ENCODE measurements at regions not wholly inside any gene's neighbourhood (a gene's known extent, or its start where the extent isn't known, plus 50 kb on each side); places are given as distances from the start of the nearest gene placed in this dataset.

DNA sequence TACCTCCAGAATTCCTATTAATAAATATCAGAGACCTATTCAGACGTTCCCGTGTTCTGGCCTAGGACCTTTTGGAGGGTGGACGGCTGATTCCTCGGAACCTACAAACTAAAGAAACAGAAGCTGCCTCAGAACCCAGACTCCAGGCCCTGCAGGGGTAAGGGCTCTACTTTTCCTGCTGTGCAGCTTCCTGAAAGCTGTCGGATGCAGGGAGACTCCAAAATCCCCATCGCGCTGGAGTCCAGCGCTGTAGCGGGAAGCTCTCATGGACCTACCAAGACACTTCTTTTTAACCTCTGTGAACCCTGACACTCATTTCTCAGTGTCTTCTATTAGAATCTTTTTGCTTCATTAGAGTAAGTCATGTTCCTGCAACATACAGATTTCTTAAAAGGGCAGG, 244.5 kb upstream of the PITRM1 start:
- H3K27me3 Mint-ChIP-seq = peaks cover 7% of the 10 kb centered on the region
- ChIA-PET POLR2A (no interaction called here), CTCF (no interaction called here)
- no peaks in the 10 kb centered on the region for H3K9me3 Mint-ChIP-seq (ENCODE audit: low read depth)
- peaks cover 21% of the 10 kb centered on the region for H3K4me1 Mint-ChIP-seq
- no peak overlapping the region for H3K27ac Mint-ChIP-seq
- ATAC-seq = no peak
- no peak for DNase-seq
- H3K36me3 Mint-ChIP-seq (ENCODE audit: low read depth) = no peaks in the 10 kb centered on the region
- intact Hi-C loops (cut with DNase I, micrococcal nuclease) = no loop called here
- H3K4me3 Mint-ChIP-seq = no peak overlapping the region

DNA sequence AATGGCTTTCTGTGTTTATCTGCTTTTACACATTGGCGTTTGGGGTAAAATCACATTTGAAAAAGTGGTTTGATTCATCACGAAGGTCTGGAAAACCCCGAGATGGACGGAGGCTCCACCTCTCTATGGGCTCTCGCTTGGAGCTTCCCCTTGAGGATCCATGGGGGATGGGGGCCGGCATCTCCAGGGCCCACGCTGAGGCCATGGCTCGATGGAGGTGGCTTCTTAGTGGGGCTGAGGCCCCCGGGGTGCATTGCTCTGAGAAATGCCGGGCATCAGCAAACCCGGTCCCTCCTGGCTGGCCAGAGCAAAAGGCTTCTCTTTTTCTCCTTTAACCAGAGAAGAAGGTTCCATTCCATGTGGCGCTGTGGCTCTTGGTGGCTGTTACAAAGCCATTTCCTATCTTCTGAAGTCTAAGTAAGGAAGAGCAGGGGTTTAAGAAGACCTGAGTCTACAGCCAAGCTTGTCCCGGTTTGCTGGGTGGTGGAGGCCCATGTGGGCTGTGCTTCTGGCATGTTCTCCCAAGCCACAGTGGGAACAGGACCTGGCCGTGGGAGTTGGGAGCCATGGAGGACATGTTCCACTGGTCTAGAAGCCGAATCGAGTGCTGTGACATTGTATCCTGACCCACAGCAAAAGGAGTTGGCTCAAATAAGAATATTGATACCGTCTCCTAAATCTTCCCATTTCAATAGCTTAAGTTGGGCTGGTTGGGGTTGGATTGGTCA, 243.5 kb upstream of the PITRM1 start:
- no peak overlapping the region for H3K27ac Mint-ChIP-seq
- peaks cover 7% of the 10 kb centered on the region for H3K27me3 Mint-ChIP-seq
- H3K36me3 Mint-ChIP-seq (ENCODE audit: low read depth) = no peaks in the 10 kb centered on the region
- POLR2A ChIA-PET = no interaction called here
- ATAC-seq (no peak), DNase-seq (no peak)
- H3K4me3 Mint-ChIP-seq = no peak overlapping the region
- peaks cover 16% of the 10 kb centered on the region for H3K4me1 Mint-ChIP-seq
- peaks cover 2% of the 10 kb centered on the region for H3K9me3 Mint-ChIP-seq (ENCODE audit: low read depth)
- CTCF ChIA-PET = no interaction called here
- intact Hi-C loops (cut with DNase I, micrococcal nuclease) = no loop called here

GRCh38 chr10:3415038-3415736, 242.6 kb upstream of the PITRM1 start:
- peaks cover 4% of the 10 kb centered on the region for H3K9me3 Mint-ChIP-seq (ENCODE audit: low read depth)
- DNase-seq = no peak
- ChIA-PET POLR2A (interaction anchor here (0.6 kb wide), 1 partner anchor 39 kb away, joined by 4 read pairs; no protein-coding TSS in a partner anchor), CTCF (no interaction called here)
- no peaks in the 10 kb centered on the region for H3K27me3 Mint-ChIP-seq
- H3K27ac Mint-ChIP-seq = no peak overlapping the region
- intact Hi-C loops (cut with DNase I, micrococcal nuclease) = no loop called here
- no peak overlapping the region for H3K4me3 Mint-ChIP-seq
- no peak for ATAC-seq
- H3K36me3 Mint-ChIP-seq (ENCODE audit: low read depth) = no peaks in the 10 kb centered on the region
- H3K4me1 Mint-ChIP-seq = peaks cover 8% of the 10 kb centered on the region

GRCh38 chr10:3414667-3415023, 242.1 kb upstream of the PITRM1 start:
- ChIA-PET POLR2A (no interaction called here), CTCF (no interaction called here)
- peaks cover 2% of the 10 kb centered on the region for H3K4me1 Mint-ChIP-seq
- no peaks in the 10 kb centered on the region for H3K27me3 Mint-ChIP-seq
- peaks cover 4% of the 10 kb centered on the region for H3K9me3 Mint-ChIP-seq (ENCODE audit: low read depth)
- H3K27ac Mint-ChIP-seq = no peak overlapping the region
- no peak overlapping the region for H3K4me3 Mint-ChIP-seq
- intact Hi-C loops (cut with DNase I, micrococcal nuclease) = no loop called here
- H3K36me3 Mint-ChIP-seq (ENCODE audit: low read depth) = no peaks in the 10 kb centered on the region
- DNase-seq (no peak), ATAC-seq (no peak)

DNA sequence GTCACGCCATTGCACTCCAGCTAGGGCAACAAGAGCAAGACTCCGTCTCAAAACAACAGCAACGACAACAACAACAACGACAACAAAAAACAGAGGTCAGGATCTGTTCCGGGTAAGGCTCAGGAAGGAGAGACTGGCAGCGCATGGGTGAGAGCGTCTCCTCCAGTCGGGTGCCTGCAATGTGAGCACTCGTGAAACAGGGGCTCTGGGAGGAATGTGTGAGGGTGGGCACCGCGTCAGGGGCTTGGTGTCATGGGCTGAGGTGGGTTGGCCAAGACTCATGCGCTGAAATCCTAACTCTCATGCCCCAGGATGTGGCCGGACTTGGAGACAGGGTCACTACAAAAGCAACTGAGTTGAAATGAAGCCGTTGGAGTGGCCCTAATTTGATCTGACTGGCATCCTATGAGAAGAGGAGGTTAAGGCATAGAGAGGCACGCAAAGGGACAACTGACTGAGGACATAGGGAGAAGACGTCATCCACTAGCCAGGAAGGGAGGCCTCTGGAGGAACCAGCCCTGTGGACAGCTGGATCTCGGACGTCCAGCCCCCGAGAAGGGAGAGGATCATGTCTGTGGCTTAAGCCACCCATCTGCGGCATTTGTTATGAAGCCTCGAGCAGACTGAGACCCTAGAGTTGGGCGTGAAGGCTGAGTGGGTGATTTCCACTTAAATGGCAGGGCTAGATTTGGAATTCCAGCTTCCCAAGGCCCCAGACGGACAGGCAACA, 241.5 kb upstream of the PITRM1 start:
- no peak overlapping the region for H3K27ac Mint-ChIP-seq
- no peaks in the 10 kb centered on the region for H3K27me3 Mint-ChIP-seq
- peaks cover 4% of the 10 kb centered on the region for H3K9me3 Mint-ChIP-seq (ENCODE audit: low read depth)
- intact Hi-C loops (cut with DNase I, micrococcal nuclease) = no loop called here
- ChIA-PET POLR2A (no interaction called here), CTCF (no interaction called here)
- no peak for ATAC-seq
- H3K4me1 Mint-ChIP-seq = no peaks in the 10 kb centered on the region
- no peaks in the 10 kb centered on the region for H3K36me3 Mint-ChIP-seq (ENCODE audit: low read depth)
- H3K4me3 Mint-ChIP-seq = no peak overlapping the region
- no peak for DNase-seq

- no peaks in the 10 kb centered on the region for H3K4me1 Mint-ChIP-seq
- intact Hi-C loops (cut with DNase I, micrococcal nuclease) = no loop called here
- no peak overlapping the region for H3K4me3 Mint-ChIP-seq
- ChIA-PET POLR2A (no interaction called here), CTCF (no interaction called here)
- ATAC-seq (no peak), DNase-seq (no peak)
- no peaks in the 10 kb centered on the region for H3K36me3 Mint-ChIP-seq (ENCODE audit: low read depth)
- H3K27ac Mint-ChIP-seq = no peak overlapping the region
- peaks cover 4% of the 10 kb centered on the region for H3K9me3 Mint-ChIP-seq (ENCODE audit: low read depth)
- H3K27me3 Mint-ChIP-seq = no peaks in the 10 kb centered on the region
Measured at GRCh38 chr10:3412646-3413045, 240.1 kb upstream of the PITRM1 start.

GRCh38 chr10:3412071-3412582, 239.5 kb upstream of the PITRM1 start:
- Mint-ChIP-seq H3K4me1 (no peaks in the 10 kb centered on the region), H3K36me3 (ENCODE audit: low read depth) (no peaks in the 10 kb centered on the region), H3K4me3 (no peak overlapping the region), H3K27ac (no peak overlapping the region), H3K27me3 (no peaks in the 10 kb centered on the region), H3K9me3 (ENCODE audit: low read depth) (peaks cover 4% of the 10 kb centered on the region)
- POLR2A ChIA-PET = no interaction called here
- CTCF ChIA-PET = no interaction called here
- intact Hi-C loops (cut with DNase I, micrococcal nuclease) = no loop called here
- no peak for ATAC-seq
- no peak for DNase-seq

DNA sequence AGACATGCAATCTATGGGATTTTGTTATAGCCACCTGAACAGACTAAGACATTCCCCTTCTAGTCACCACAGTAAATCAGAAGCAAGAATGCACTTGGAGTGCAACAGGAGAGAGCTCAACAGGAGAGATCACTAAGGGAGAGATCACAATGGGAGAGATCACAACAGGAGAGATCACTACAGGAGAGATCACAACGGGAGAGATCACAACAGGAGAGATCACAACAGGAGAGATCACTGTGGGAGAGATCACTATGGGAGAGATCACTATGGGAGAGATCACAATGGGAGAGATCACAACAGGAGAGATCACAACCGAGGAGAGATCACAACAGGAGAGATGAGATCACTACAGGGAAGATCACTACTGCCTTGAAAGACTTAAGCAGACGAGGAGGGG, 238.5 kb upstream of the PITRM1 start:
- H3K4me1 Mint-ChIP-seq = no peaks in the 10 kb centered on the region
- intact Hi-C loops (cut with DNase I, micrococcal nuclease) = no loop called here
- H3K27me3 Mint-ChIP-seq = no peaks in the 10 kb centered on the region
- peaks cover 4% of the 10 kb centered on the region for H3K9me3 Mint-ChIP-seq (ENCODE audit: low read depth)
- no peak for ATAC-seq
- H3K4me3 Mint-ChIP-seq = no peak overlapping the region
- H3K27ac Mint-ChIP-seq = no peak overlapping the region
- ChIA-PET POLR2A (no interaction called here), CTCF (no interaction called here)
- no peaks in the 10 kb centered on the region for H3K36me3 Mint-ChIP-seq (ENCODE audit: low read depth)
- DNase-seq = no peak

DNA sequence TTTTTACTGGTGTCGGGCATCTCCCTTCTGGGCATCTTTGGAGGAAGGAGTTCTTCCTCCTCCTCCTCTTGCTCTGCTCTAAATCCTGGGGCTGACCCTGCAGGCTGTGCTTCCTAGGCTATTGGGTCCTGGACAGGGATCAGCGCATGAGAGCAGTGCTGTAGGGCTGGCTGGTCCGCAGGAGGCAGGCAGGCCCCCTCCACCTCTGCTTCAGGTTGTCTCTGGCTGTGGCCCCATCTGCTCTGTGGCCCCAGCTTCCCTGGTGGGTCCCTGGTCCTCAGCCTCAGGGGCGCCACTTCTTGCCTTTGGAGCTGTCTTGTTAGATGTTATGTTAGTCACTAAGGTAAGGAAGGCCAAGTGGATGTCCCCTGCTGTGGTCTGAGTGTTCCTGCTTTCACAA, 237.3 kb upstream of the PITRM1 start:
- intact Hi-C loops (cut with DNase I, micrococcal nuclease) = no loop called here
- DNase-seq (no peak), ATAC-seq (no peak)
- Mint-ChIP-seq H3K27me3 (no peaks in the 10 kb centered on the region), H3K4me1 (no peaks in the 10 kb centered on the region), H3K27ac (no peak overlapping the region), H3K36me3 (ENCODE audit: low read depth) (no peaks in the 10 kb centered on the region), H3K4me3 (no peak overlapping the region), H3K9me3 (ENCODE audit: low read depth) (peaks cover 4% of the 10 kb centered on the region)
- ChIA-PET CTCF (interaction anchor here (0.5 kb wide), 1 partner anchor 16 kb away, joined by 3 read pairs; no protein-coding TSS in a partner anchor), POLR2A (interaction anchor here (0.8 kb wide), 1 partner anchor 26 kb away, joined by 3 read pairs; no protein-coding TSS in a partner anchor)

DNA sequence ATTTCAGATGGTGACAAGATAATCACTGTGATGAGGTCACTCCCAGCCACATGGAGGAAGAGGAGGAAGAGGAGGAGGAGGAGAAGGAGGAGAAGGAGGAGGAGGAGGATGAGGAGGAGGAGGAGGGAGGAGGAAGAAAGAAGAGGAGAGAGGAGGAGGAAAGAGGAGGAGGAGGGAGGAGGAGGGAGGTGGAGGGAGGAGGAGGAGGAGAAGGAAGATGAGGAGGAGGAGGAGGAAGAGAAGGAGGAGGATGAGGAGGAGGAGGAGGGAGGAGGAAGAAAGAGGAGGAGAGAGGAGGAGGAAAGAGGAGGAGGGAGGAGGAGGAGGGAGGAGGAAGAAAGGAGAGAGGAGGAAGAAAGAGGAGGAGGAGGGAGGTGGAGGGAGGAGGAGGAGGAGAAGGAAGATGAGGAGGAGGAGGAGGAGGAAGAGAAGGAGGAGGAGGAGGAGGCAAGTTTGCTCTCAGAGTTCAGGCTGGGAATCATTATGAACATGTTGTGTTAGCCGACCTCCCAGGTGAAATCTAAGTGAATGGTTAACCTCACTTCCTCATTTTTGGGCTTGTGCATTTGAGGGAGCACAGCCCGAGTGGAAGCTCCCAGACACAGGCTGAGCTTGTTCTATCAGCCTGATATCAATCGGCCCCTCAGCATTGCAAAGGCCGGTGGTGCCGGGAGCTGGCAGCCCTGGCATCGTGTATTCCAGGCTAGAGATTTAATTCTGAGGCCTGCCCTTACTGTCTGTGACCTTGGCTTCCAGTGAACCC, 236.2 kb upstream of the PITRM1 start:
- DNase-seq (no peak), ATAC-seq (no peak)
- peaks cover 4% of the 10 kb centered on the region for H3K9me3 Mint-ChIP-seq (ENCODE audit: low read depth)
- POLR2A ChIA-PET = interaction anchor here (0.8 kb wide), 1 partner anchor 25 kb away, joined by 3 read pairs; no protein-coding TSS in a partner anchor
- intact Hi-C loops (cut with DNase I, micrococcal nuclease) = no loop called here
- no peaks in the 10 kb centered on the region for H3K36me3 Mint-ChIP-seq (ENCODE audit: low read depth)
- CTCF ChIA-PET = no interaction called here
- H3K4me1 Mint-ChIP-seq = no peaks in the 10 kb centered on the region
- H3K4me3 Mint-ChIP-seq = no peak overlapping the region
- H3K27me3 Mint-ChIP-seq = no peaks in the 10 kb centered on the region
- H3K27ac Mint-ChIP-seq = no peak overlapping the region

GRCh38 chr10:3407208-3407607, 234.6 kb upstream of the PITRM1 start:
- CTCF ChIA-PET = no interaction called here
- intact Hi-C loops (cut with DNase I, micrococcal nuclease) = no loop called here
- H3K4me1 Mint-ChIP-seq = no peaks in the 10 kb centered on the region

More at GRCh38 chr10:3407208-3407607, 234.6 kb upstream of the PITRM1 start:
- POLR2A ChIA-PET = no interaction called here
- ATAC-seq = no peak
- Mint-ChIP-seq H3K9me3 (ENCODE audit: low read depth) (peaks cover 4% of the 10 kb centered on the region), H3K4me3 (no peak overlapping the region), H3K27ac (no peak overlapping the region), H3K27me3 (no peaks in the 10 kb centered on the region), H3K36me3 (ENCODE audit: low read depth) (no peaks in the 10 kb centered on the region)
- DNase-seq = no peak

All from activated CD4-positive, alpha-beta T cell treated with anti-CD3 and anti-CD28 coated beads for 36 hours (primary cell).